Fibroblast of lung (primary cell): ENCODE measurements at regions not wholly inside any gene's neighbourhood (a gene's known extent, or its start where the extent isn't known, plus 50 kb on each side); places are given as distances from the start of the nearest gene placed in this dataset.

Experiments
- CTCF ChIP-seq, 2 donors: IDR thresholded peaks in 1 of 2; conservative IDR thresholded peaks in 1 of 2; 1 replicate in 1 of 2; 2 replicates in 1 of 2; pipeline ENCODE4 v1.5.1; 2011 to 2012; ENCODE audit warnings: low read length in 2 of 2, control low read depth in 1 of 2, inconsistent platforms in 1 of 2, low read depth in 1 of 2, mild to moderate bottlenecking in 1 of 2
- EZH2 ChIP-seq: IDR thresholded peaks from 2 replicates; pipeline ENCODE4 v1.5.1; 2012; ENCODE audit warnings: low read length, control low read depth, mild to moderate bottlenecking; ENCODE audit errors: missing control alignments

GRCh38 chr1:99533909-99534637 is 111.8 kb upstream of the PALMD start:
- TF ChIP-seq CTCF (conservative IDR thresholded peaks at IDR 0.05 in 1 of 2, IDR thresholded peaks at IDR 0.05 in 1 of 2; ENCODE audit: low read depth in 1 of 2, low read length in 2 of 2) (no peak), EZH2 (no peak)
